Fibroblast of upper back skin (primary cell): ENCODE measurements at regions not wholly inside any gene's neighbourhood (a gene's known extent, or its start where the extent isn't known, plus 50 kb on each side); places are given as distances from the start of the nearest gene placed in this dataset.
"Not testable (repeated sequence)": the region's sequence is repeated elsewhere in the genome, so short reads cannot be mapped to it uniquely, and the experiment has no call there.

Experiments used
- DNase-seq: peaks from one replicate; pipeline ENCODE4 v3.0.0-alpha.2; 2013

- no peak for DNase-seq
These were observed 177.1 kb upstream of the COPS8 start for GRCh38 chr2:236908439-236909192.

- DNase-seq = no peak
These were observed 176.5 kb upstream of the COPS8 start for GRCh38 chr2:236909193-236909504.

GRCh38 chr2:236909802-236910201 lies 175.9 kb upstream of the COPS8 start:
- DNase-seq = no peak

GRCh38 chr2:236910781-236911495 lies 174.8 kb upstream of the COPS8 start:
- no peak for DNase-seq

- DNase-seq = no peak
These were observed 173.2 kb upstream of the COPS8 start for GRCh38 chr2:236912326-236913120.

GRCh38 chr2:236915186-236915585 lies 170.5 kb upstream of the COPS8 start:
- no peak for DNase-seq

- no peak for DNase-seq
These were observed 170.0 kb upstream of the COPS8 start for GRCh38 chr2:236915726-236916125.

- DNase-seq = no peak
These were observed 169.5 kb upstream of the COPS8 start for GRCh38 chr2:236916181-236916580.

- no peak for DNase-seq
These were observed 169.0 kb upstream of the COPS8 start for GRCh38 chr2:236916651-236917050.

- no peak for DNase-seq
These were observed 168.5 kb upstream of the COPS8 start for GRCh38 chr2:236917164-236917563.

GRCh38 chr2:236918545-236918944 lies 167.1 kb upstream of the COPS8 start:
- no peak for DNase-seq

- DNase-seq = peak; percentile 50
These were observed 166.5 kb upstream of the COPS8 start for GRCh38 chr2:236919209-236919608.

GRCh38 chr2:236919801-236920379 lies 165.8 kb upstream of the COPS8 start:
- DNase-seq = not testable (repeated sequence)

- no peak for DNase-seq
These were observed 163.6 kb upstream of the COPS8 start for GRCh38 chr2:236922061-236922460.

GRCh38 chr2:236928380-236929037 lies 157.2 kb upstream of the COPS8 start:
- no peak for DNase-seq

- peak; percentile 22 for DNase-seq
These were observed 152.8 kb upstream of the COPS8 start for GRCh38 chr2:236932831-236933361.

GRCh38 chr2:236934166-236934565 lies 151.5 kb upstream of the COPS8 start:
- no peak for DNase-seq

- no peak for DNase-seq
These were observed 151.0 kb upstream of the COPS8 start for GRCh38 chr2:236934656-236935055.

GRCh38 chr2:236935083-236935482 lies 150.6 kb upstream of the COPS8 start:
- no peak for DNase-seq

- no peak for DNase-seq
These were observed 149.9 kb upstream of the COPS8 start for GRCh38 chr2:236935631-236936445.

- DNase-seq = no peak
These were observed 149.2 kb upstream of the COPS8 start for GRCh38 chr2:236936446-236936940.
